ENCODE measurements at regions not wholly inside any gene's neighbourhood (a gene's known extent, or its start where the extent isn't known, plus 50 kb on each side); places are given as distances from the start of the nearest gene placed in this dataset.
"Not testable (repeated sequence)": the region's sequence is repeated elsewhere in the genome, so short reads cannot be mapped to it uniquely, and the experiment has no call there.

DNA sequence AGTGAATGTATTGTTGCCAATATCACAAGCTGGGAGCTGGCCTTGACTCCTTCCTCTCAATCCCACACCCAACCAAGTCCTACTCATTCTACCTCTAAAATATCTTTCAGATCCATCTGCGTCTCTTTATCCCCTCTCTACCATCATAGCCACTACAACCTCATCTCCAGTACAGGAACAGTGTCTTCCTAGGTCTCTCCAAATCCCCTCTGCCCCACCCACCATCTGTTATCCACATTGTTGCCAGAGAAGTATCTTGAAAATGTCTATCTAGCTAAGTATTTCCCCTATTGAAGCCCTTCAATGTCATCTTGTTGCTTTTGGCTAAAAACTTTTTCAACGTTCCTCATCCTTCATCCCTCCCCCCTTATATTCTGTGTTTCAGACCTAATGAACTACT, 244.7 kb downstream of the C12orf75 start:
- Mint-ChIP-seq H3K27me3 (peaks cover 12 to 34% of the 10 kb centered on the region in 2 donors), H3K36me3 (no peaks in the 10 kb centered on the region), H3K4me1 (ENCODE audit: low read depth in 2 of 2) (peaks cover 0 to 2% of the 10 kb centered on the region in 2 donors), H3K27ac (no peak overlapping the region), H3K4me3 (no peak overlapping the region), H3K9me3 (no peaks in the 10 kb centered on the region)
- DNase-seq (ENCODE audit: low spot score) (no peak), ATAC-seq (no peak)

DNA sequence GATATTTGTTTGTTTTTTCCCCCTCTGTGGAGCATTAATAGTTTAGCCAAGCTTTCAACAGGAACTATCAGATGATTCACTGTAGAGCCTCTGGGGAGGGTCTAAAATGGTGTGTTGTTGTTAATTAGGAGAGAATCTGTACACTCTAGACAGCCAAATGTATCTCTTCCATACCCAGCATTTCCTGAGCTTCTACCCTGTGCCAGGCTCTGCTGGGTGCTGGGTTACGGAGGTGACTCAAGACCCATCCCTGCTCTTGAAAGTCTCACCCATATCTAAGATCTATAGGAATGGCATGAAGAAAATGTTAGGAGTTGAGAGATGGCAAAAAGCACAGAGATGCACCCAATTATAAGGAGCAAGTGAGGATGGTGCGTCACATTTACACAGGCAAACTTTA, 245.8 kb downstream of the C12orf75 start:
- H3K27me3 Mint-ChIP-seq, result peaks cover 12 to 34% of the 10 kb centered on the region in 2 donors
- ATAC-seq, result no peak
- DNase-seq (ENCODE audit: low spot score), result no peak
- no peaks in the 10 kb centered on the region for H3K9me3 Mint-ChIP-seq
- H3K4me3 Mint-ChIP-seq, result no peak overlapping the region
- no peak overlapping the region for H3K27ac Mint-ChIP-seq
- H3K4me1 Mint-ChIP-seq (ENCODE audit: low read depth in 2 of 2), result no peaks in the 10 kb centered on the region
- no peaks in the 10 kb centered on the region for H3K36me3 Mint-ChIP-seq

DNA sequence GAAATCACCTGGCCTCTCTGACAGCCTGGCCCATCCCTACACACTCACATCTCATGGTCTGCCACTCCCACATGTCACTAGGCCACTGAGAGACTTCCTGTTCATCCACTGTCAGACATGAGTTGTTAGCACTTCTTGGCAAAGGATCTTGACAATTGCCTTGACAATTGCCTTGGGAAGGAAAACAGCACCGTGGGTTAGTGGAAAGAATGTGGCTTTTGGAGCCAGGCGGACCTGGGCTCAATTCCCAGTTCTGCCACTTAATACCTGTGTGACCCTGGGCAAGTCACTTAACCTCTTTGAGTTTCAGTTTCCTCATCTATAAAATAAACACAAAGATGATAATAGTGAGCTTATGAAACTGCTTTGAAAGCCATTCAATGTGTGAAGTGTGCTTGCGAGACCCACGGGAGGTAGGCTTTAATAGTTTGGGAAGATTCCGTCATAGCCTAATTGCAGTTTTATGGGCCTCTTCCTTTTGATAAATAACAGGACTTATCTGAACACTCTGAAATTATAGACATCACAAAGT, 250.4 kb downstream of the C12orf75 start:
- Mint-ChIP-seq H3K4me3 (no peak overlapping the region), H3K27me3 (peaks cover 12 to 18% of the 10 kb centered on the region in 2 donors), H3K27ac (no peak overlapping the region), H3K9me3 (no peaks in the 10 kb centered on the region), H3K4me1 (ENCODE audit: low read depth in 2 of 2) (no peaks in the 10 kb centered on the region), H3K36me3 (no peaks in the 10 kb centered on the region)
- ATAC-seq (no peak), DNase-seq (ENCODE audit: low spot score) (no peak)

DNA sequence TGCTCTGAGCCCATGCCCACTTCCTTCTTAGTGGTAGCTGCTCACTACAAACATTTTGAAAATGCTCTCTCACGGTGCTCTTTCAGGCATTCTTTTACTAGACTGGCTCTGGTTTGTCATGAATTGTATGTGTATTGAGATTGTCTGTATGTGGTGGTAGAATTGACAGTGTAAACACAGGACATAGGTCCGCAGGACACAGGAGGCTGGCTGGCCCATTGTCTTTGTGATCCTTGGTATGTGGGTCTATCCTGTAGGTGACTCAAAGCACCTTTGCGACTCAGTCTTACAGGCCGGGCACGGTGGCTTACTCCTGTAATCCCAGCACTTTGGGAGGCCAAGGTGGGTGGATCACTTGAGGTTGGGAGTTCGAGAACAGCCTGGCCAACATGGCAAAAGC, 250.9 kb downstream of the C12orf75 start:
- H3K27ac Mint-ChIP-seq, result no peak overlapping the region
- no peaks in the 10 kb centered on the region for H3K4me1 Mint-ChIP-seq (ENCODE audit: low read depth in 2 of 2)
- H3K9me3 Mint-ChIP-seq, result no peaks in the 10 kb centered on the region
- H3K36me3 Mint-ChIP-seq, result no peaks in the 10 kb centered on the region
- peaks cover 15 to 23% of the 10 kb centered on the region in 2 donors for H3K27me3 Mint-ChIP-seq
- DNase-seq (ENCODE audit: low spot score) (no peak), ATAC-seq (no peak)
- no peak overlapping the region for H3K4me3 Mint-ChIP-seq

DNA sequence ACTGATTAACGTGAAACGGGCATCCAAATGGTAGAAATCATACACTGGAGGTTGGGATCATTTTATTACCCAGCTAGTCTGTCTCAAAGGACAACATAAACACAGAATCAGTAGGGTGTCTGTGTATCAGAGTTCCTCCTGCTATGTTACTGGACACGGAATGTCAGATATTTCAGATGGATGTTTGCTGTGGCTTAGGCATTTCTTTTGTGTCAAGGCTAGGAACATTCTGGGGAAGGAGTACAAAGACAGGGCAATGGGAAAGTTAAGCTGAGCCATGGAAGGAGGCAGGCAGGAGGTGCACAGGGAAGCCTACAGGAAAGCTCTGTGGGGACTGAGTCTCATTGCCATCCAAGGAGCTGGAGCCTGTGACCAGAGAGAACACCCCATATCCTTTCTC, 254.6 kb downstream of the C12orf75 start:
- Mint-ChIP-seq H3K4me1 (ENCODE audit: low read depth in 2 of 2) (no peaks in the 10 kb centered on the region), H3K4me3 (no peak overlapping the region), H3K27ac (no peak overlapping the region), H3K9me3 (no peaks in the 10 kb centered on the region), H3K36me3 (no peaks in the 10 kb centered on the region), H3K27me3 (peaks cover 11 to 23% of the 10 kb centered on the region in 2 donors)
- DNase-seq (ENCODE audit: low spot score), result no peak
- ATAC-seq, result no peak

DNA sequence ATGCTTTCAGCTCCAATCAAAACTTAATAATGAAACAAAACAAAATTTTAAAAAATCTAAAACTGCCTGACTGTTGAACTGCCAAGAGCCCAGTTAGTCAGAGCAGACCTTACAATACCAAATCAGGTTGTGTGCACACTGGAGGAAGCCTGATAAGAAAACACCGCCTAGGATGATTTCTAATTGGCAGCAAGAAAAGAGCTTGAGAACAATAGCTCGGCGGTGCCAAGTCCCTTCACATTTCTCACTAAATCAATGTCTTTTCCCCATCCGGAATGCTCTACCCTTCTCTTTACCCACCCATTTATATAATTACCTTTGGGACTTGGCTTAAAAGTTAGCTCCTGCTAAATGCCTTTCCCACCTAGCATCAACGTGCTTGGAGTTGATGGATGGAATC, 256.7 kb downstream of the C12orf75 start:
- Mint-ChIP-seq H3K9me3 (no peaks in the 10 kb centered on the region), H3K27me3 (peaks cover 11 to 23% of the 10 kb centered on the region in 2 donors), H3K36me3 (no peaks in the 10 kb centered on the region), H3K4me3 (no peak overlapping the region), H3K4me1 (ENCODE audit: low read depth in 2 of 2) (no peaks in the 10 kb centered on the region), H3K27ac (no peak overlapping the region)
- ATAC-seq (no peak), DNase-seq (ENCODE audit: low spot score) (no peak)

DNA sequence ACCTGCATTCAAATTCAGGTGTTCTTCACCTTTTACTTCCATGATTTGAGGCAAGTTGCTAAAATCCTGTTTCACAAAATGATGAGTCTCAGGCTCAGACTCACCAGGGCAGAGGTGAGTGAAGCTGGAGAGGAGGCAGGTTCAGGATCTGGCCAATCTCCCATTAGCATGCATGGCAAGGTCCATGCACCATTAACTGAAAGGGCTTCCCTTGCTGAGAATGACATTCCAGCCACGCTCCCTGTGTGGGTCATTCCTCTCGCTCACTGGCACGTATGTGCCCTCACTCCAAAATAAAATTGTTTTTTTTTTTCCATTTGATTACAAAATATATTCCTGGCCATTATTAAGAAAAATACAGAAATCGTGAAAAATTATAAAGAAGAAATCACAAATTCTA, 257.6 kb downstream of the C12orf75 start:
- no peak overlapping the region for H3K27ac Mint-ChIP-seq
- ATAC-seq, result no peak

DNA sequence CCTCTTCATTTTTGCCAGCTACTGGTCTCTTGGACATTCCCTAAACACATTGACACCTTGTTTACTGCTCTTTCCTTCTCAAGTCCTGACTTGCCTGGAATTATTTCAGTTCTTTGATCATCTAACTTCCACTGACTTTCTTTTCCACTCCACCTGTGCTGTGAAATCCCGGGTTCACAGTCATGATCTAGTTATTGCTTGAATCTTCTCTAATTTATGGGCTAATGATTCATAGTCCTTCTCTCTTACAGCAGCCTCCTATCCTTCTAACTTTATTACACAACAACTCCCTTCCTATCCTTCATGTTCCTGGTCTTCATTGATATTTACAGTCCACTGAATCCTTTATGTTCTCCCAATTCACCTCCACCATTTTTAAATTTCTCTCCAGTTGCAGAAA, 260.1 kb downstream of the C12orf75 start:
- ATAC-seq (no peak), DNase-seq (ENCODE audit: low spot score) (no peak)
- peaks cover 15 to 29% of the 10 kb centered on the region in 2 donors for H3K27me3 Mint-ChIP-seq
- no peaks in the 10 kb centered on the region for H3K9me3 Mint-ChIP-seq
- no peaks in the 10 kb centered on the region for H3K36me3 Mint-ChIP-seq
- no peak overlapping the region for H3K27ac Mint-ChIP-seq
- H3K4me1 Mint-ChIP-seq (ENCODE audit: low read depth in 2 of 2), result no peaks in the 10 kb centered on the region
- no peak overlapping the region for H3K4me3 Mint-ChIP-seq

More for the DNA sequence above, 257.6 kb downstream of the C12orf75 start:
- Mint-ChIP-seq H3K4me3 (no peak overlapping the region), H3K4me1 (ENCODE audit: low read depth in 2 of 2) (no peaks in the 10 kb centered on the region), H3K9me3 (no peaks in the 10 kb centered on the region), H3K27me3 (peaks cover 15 to 29% of the 10 kb centered on the region in 2 donors), H3K36me3 (no peaks in the 10 kb centered on the region)
- no peak for DNase-seq (ENCODE audit: low spot score)

DNA sequence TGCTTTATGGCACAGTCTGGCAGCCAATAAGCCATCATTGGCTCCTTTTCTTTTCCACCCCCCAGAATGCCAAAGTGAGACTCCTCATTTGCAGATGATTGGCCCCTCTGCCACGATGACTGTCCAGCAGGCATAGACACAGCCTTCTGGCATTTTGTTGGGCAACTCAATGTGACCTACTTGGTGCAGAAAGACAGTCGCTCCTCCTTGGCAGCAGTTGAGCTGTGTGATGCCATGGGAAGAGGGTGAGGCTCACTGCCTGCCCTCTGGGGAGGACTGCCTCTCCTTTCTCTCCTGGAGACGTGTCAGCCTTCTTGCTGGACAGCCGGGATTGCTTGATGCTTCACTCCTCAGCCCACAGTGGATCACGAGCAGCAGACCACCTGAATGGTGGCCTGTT, 264.9 kb downstream of the C12orf75 start:
- no peaks in the 10 kb centered on the region for H3K36me3 Mint-ChIP-seq
- peaks cover 14 to 22% of the 10 kb centered on the region in 2 donors for H3K27me3 Mint-ChIP-seq
- no peaks in the 10 kb centered on the region for H3K9me3 Mint-ChIP-seq
- no peak for ATAC-seq
- H3K27ac Mint-ChIP-seq, result no peak overlapping the region
- no peak overlapping the region for H3K4me3 Mint-ChIP-seq
- DNase-seq (ENCODE audit: low spot score), result no peak
- no peaks in the 10 kb centered on the region for H3K4me1 Mint-ChIP-seq (ENCODE audit: low read depth in 2 of 2)

DNA sequence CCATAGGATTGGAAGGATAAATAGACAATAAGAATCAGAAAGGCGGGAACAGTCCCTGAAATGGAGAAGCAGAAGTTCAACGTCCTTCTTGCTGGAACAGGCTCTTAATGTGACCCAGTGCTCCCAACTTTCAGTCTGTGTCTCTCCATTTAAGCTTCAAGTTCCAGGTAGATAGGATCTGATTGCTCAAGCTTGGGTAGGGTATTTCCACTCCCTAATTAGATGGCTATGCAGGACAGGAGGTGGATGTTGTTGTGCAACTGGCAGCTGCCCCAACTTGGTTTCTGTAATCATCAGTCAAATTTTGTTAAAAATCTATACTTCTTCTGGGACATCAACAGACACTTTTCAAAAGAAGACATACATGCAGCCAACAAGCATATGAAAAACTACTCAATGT, 266.2 kb downstream of the C12orf75 start:
- DNase-seq (ENCODE audit: low spot score), result no peak
- ATAC-seq, result no peak
- Mint-ChIP-seq H3K9me3 (no peaks in the 10 kb centered on the region), H3K4me1 (ENCODE audit: low read depth in 2 of 2) (no peaks in the 10 kb centered on the region), H3K4me3 (no peak overlapping the region), H3K27me3 (peaks cover 22% of the 10 kb centered on the region in 2 donors), H3K36me3 (no peaks in the 10 kb centered on the region), H3K27ac (no peak overlapping the region)

DNA sequence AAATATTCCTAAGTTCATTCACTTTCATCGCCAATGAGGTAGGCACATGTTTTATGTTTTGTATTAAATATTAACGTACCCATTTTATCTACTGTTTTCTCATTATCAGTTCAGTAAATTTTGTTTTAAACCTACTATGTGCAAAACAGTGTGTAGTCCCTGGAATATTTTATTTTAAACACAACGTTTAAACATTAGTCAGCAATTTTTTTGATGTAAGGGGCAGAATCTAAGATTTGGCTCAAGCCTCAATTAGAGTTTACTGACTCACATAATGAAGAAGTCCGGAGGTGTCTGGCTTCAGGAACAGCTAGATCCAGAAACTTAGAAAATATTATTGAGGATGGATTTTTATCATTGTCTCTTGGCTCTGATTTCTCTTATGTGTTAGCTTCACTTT, 267.5 kb downstream of the C12orf75 start:
- DNase-seq (ENCODE audit: low spot score), result no peak
- H3K4me1 Mint-ChIP-seq (ENCODE audit: low read depth in 2 of 2), result no peaks in the 10 kb centered on the region
- ATAC-seq, result no peak
- H3K4me3 Mint-ChIP-seq, result no peak overlapping the region
- H3K27ac Mint-ChIP-seq, result no peak overlapping the region
- H3K9me3 Mint-ChIP-seq, result no peaks in the 10 kb centered on the region
- H3K27me3 Mint-ChIP-seq, result peaks cover 21 to 25% of the 10 kb centered on the region in 2 donors
- H3K36me3 Mint-ChIP-seq, result no peaks in the 10 kb centered on the region

DNA sequence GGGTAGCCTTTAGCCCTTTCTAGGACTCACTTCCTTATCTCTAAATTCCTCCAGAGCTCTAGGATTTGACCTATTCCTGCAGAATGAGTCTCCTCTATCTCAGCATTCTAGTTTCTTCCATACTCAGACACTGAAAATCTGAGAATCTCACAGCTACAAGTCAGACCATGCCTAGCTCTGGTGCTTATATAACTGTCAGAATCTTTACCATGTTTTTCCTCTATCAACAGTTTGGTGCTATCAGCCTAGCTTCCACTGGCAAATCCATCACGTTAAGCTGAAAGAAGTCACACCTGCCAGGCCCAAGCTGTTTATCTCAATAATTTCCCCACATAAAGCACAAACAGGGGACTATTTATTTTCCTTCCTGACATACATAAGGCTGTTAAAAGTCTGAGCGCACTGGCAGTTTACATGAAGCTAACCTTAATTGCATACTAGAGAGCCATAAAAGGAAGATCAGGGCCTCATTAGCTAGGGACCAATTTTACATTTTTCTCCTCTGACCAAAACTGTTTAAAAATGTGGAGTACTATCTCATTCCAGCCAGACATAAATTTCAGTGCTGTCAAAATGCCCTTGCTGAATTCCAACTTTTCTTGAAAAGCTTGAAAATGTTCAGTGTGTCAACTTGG, 270.5 kb downstream of the C12orf75 start:
- ATAC-seq (no peak), DNase-seq (ENCODE audit: low spot score) (no peak)
- Mint-ChIP-seq H3K9me3 (no peaks in the 10 kb centered on the region), H3K4me1 (ENCODE audit: low read depth in 2 of 2) (no peaks in the 10 kb centered on the region), H3K36me3 (no peaks in the 10 kb centered on the region), H3K27me3 (peaks cover 13 to 16% of the 10 kb centered on the region in 2 donors), H3K4me3 (no peak overlapping the region), H3K27ac (no peak overlapping the region)

DNA sequence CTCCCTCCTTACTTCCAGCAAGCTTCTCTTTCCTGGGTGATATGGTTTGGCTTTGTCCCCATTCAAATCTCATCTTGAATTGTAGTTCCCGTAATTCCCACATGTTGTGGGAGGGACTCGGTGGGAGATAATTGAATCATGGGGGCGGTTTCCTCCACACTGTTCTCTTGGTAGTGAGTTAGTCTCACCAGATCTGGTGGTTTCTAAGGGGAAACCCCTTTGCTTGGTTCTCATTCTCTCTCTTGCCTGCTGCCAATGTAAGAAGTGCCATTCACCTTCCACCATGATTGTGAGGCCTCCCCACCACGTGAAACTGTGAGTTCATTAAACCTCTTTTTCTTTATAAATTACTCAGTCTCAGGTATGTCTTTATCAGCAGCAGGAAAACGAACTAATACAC, 271.8 kb downstream of the C12orf75 start:
- ATAC-seq; H3K9me3 Mint-ChIP-seq; DNase-seq (ENCODE audit: low spot score): not testable (repeated sequence)

DNA sequence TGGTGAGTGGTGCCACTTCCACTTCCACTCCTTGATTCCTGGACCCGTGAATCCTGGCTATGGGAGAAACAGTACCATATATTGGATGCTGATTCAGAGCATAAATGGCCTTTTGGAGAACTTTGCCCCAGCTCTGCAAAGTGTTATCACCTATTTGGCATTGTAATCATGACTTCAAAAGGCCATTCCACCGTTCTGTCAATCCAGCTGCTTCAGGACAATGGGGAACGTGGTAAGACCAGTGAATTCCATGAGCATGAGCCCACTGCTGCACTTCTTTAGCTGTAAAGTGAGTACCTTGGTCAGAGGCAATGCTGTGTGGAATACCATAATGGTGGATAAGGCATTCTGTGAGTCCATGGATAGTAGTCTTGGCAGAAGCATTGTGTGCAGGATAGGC, 273.8 kb downstream of the C12orf75 start:
- H3K4me1 Mint-ChIP-seq (ENCODE audit: low read depth in 2 of 2); ATAC-seq; H3K36me3 Mint-ChIP-seq; H3K27ac Mint-ChIP-seq; H3K9me3 Mint-ChIP-seq; H3K4me3 Mint-ChIP-seq; DNase-seq (ENCODE audit: low spot score): not testable (repeated sequence)
- peaks cover 12 to 13% of the 10 kb centered on the region in 2 donors for H3K27me3 Mint-ChIP-seq

More for the DNA sequence above, 271.8 kb downstream of the C12orf75 start:
- not testable (repeated sequence) for H3K36me3 Mint-ChIP-seq; H3K27ac Mint-ChIP-seq; H3K4me1 Mint-ChIP-seq (ENCODE audit: low read depth in 2 of 2); H3K4me3 Mint-ChIP-seq
- H3K27me3 Mint-ChIP-seq, result peaks cover 10 to 13% of the 10 kb centered on the region in 2 donors

DNA sequence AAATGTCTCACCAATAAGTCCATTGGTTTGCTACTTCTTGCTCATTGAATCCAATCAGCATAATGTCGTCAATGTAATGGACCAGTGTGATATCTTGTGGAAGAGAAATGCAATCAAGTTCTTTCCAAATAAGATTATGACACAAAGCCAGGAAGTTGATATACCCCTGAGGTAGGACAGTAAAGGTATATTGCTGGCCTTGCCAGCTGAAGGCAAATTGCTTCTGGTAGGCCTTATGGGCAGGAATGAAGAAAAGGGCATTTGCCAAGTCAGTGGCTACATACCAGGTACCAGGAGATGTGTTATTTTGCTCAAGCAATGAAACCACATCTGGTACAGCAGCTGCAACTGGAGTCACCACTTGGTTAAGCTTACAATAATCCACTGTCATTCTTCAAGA, 276.1 kb downstream of the C12orf75 start:
- H3K4me1 Mint-ChIP-seq (ENCODE audit: low read depth in 2 of 2); DNase-seq (ENCODE audit: low spot score); H3K27ac Mint-ChIP-seq; ATAC-seq; H3K4me3 Mint-ChIP-seq; H3K36me3 Mint-ChIP-seq; H3K9me3 Mint-ChIP-seq: not testable (repeated sequence)
- peaks cover 6 to 12% of the 10 kb centered on the region in 2 donors for H3K27me3 Mint-ChIP-seq
